CD14-positive monocyte (primary cell): ENCODE measurements at regions not wholly inside any gene's neighbourhood (a gene's known extent, or its start where the extent isn't known, plus 50 kb on each side); places are given as distances from the start of the nearest gene placed in this dataset.

Experiments
- DNase-seq, 3 donors: peaks; one replicate each; pipeline ENCODE4 v3.0.0-alpha.2; 2011 to 2022
- H2AFZ ChIP-seq: 2 replicates; pipeline ENCODE4 v1.6.0; 2012; ENCODE audit warnings: mild to moderate bottlenecking, low read depth, low read length, inconsistent platforms; ENCODE audit not compliant: insufficient read depth, poor library complexity, severe bottlenecking
- H3K27ac ChIP-seq, 2 donors: 1 replicate in 1 of 2; 2 replicates in 1 of 2; pipeline ENCODE4 v1.5.1; 2012 to 2013; ENCODE audit warnings: low read length in 2 of 2, control low read depth in 1 of 2, inconsistent platforms in 1 of 2, low read depth in 1 of 2, mild to moderate bottlenecking in 1 of 2
- H3K27me3 ChIP-seq, 2 donors: one replicate each; pipeline versions ENCODE4 v1.6.0 to v1.6.1; 2011 to 2013; ENCODE audit warnings: low read length in 2 of 2; ENCODE audit not compliant: control insufficient read depth in 2 of 2, insufficient read depth in 2 of 2
- H3K36me3 ChIP-seq, 2 donors: replicated peaks in 1 of 2; 1 replicate in 1 of 2; 2 replicates in 1 of 2; pipeline versions ENCODE4 v1.5.1 to v1.6.1; 2012 to 2013; ENCODE audit warnings: low read length in 2 of 2, control low read depth in 1 of 2, inconsistent platforms in 1 of 2, mild to moderate bottlenecking in 1 of 2; ENCODE audit not compliant: insufficient read depth in 2 of 2, control insufficient read depth in 1 of 2
- H3K4me1 ChIP-seq, 2 donors: 1 replicate in 1 of 2; 2 replicates in 1 of 2; pipeline versions ENCODE4 v1.5.1 to v1.6.1; 2012 to 2013; ENCODE audit warnings: low read length in 2 of 2, control low read depth in 1 of 2, inconsistent platforms in 1 of 2, mild to moderate bottlenecking in 1 of 2, moderate library complexity in 1 of 2; ENCODE audit not compliant: insufficient read depth in 2 of 2, control insufficient read depth in 1 of 2
- H3K4me2 ChIP-seq: replicated peaks from 2 replicates; pipeline ENCODE3; 2012; ENCODE audit warnings: low read length, moderate library complexity, mild to moderate bottlenecking; ENCODE audit not compliant: poor library complexity, severe bottlenecking; ENCODE audit errors: extremely low read depth
- H3K4me3 ChIP-seq, 3 experiments: fragments of 200-600 bp in 1 of 3; sonication (generic) in 1 of 3; replicated peaks in 1 of 3; 1 replicate in 2 of 3; 2 replicates in 1 of 3; pipeline ENCODE4 v1.5.1; 2011 to 2013; ENCODE audit warnings: low read length in 3 of 3, mild to moderate bottlenecking in 3 of 3, control low read depth in 2 of 3, low read depth in 2 of 3, inconsistent platforms in 1 of 3, moderate library complexity in 1 of 3
- H3K79me2 ChIP-seq: 2 replicates; pipeline ENCODE4 v1.6.0; 2012; ENCODE audit warnings: mild to moderate bottlenecking, control low read depth, inconsistent platforms, low read length, moderate library complexity; ENCODE audit not compliant: insufficient read depth
- H3K9ac ChIP-seq: 2 replicates; pipeline ENCODE4 v1.6.0; 2017; ENCODE audit warnings: low read length, mild to moderate bottlenecking; ENCODE audit not compliant: insufficient read depth, poor library complexity, severe bottlenecking
- H3K9me3 ChIP-seq, 2 donors: replicated peaks in 1 of 2; 1 replicate in 1 of 2; 2 replicates in 1 of 2; pipeline versions ENCODE4 v1.5.1 to v1.6.1; 2012 to 2013; ENCODE audit warnings: low read length in 2 of 2, control low read depth in 1 of 2; ENCODE audit not compliant: control insufficient read depth in 1 of 2, insufficient read depth in 1 of 2
- H4K20me1 ChIP-seq: 2 replicates; pipeline ENCODE4 v1.6.0; 2012; ENCODE audit warnings: mild to moderate bottlenecking, low read length, control low read depth, moderate library complexity; ENCODE audit not compliant: insufficient read depth
- H3K27ac Mint-ChIP-seq, 7 donors: one replicate each; pipeline ENCODE4 v1.8.0; 2020; ENCODE audit warnings: mild to moderate bottlenecking in 7 of 7, mixed read lengths in 7 of 7, moderate library complexity in 6 of 7, inconsistent platforms in 2 of 7
- H3K27me3 Mint-ChIP-seq, 3 donors: one replicate each; pipeline ENCODE4 v1.8.0; 2021 to 2022; ENCODE audit warnings: low read depth in 3 of 3, mild to moderate bottlenecking in 3 of 3, mixed read lengths in 3 of 3, moderate library complexity in 3 of 3, inconsistent platforms in 1 of 3
- H3K36me3 Mint-ChIP-seq, 2 donors: one replicate each; pipeline ENCODE4 v1.8.0; 2020; ENCODE audit warnings: mixed read lengths in 2 of 2, inconsistent platforms in 1 of 2, mild to moderate bottlenecking in 1 of 2
- H3K4me1 Mint-ChIP-seq: one replicate; pipeline ENCODE4 v1.8.0; 2020; ENCODE audit warnings: mild to moderate bottlenecking, mixed read lengths
- H3K4me3 Mint-ChIP-seq, 2 donors: one replicate each; pipeline ENCODE4 v1.8.0; 2020; ENCODE audit warnings: mild to moderate bottlenecking in 2 of 2, mixed read lengths in 2 of 2, moderate library complexity in 1 of 2
- H3K9me3 Mint-ChIP-seq, 7 donors: one replicate each; pipeline ENCODE4 v1.8.0; 2020 to 2022; ENCODE audit warnings: mixed read lengths in 7 of 7, mild to moderate bottlenecking in 6 of 7, moderate library complexity in 6 of 7, inconsistent platforms in 2 of 7
- WGBS: methylation state at CpG from one replicate; pipeline ENCODE4 v1.1.5; 2013; ENCODE audit warnings: missing lambda C conversion rate; ENCODE audit not compliant: insufficient coverage; 5-methylcytosine and 5-hydroxymethylcytosine counted together
- intact Hi-C, 2 donors: fragments of 100-400 bp; cut with micrococcal nuclease; formaldehyde crosslinking; loops; one replicate each; pipeline versions ENCODE4 v1.15.0 to v1.15.1; 2023
- TF ChIP-seq, protein P1 (sequence below): fragments of 200-600 bp; IDR thresholded peaks from one replicate; pipeline ENCODE4 v1.8.0; 2022; ENCODE audit warnings: antibody characterized with exemption, mild to moderate bottlenecking

DNA sequence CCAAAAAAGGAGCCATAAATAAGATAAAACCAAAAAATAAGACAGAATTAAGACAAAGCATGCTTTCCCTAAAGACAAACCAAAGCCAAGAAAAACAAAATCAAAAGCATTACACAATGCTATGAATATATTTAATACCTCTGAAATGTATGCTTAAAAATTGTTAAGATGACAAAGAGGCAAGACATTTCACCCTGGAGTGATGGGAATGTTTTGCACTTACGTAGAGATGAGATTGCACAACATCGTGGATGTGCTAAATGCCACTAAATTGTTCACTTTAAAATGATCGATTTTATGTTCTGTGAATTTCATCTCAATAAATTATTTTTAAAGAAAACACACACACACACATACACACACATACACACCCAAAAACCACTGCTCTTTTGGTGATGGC is 386.6 kb upstream of the KLHL29 start:
- H3K4me2 ChIP-seq = no peak overlapping the region
- H3K4me1 Mint-ChIP-seq = no peaks in the 10 kb centered on the region
- intact Hi-C loops = no loop called here
- no peak overlapping the region for H3K27ac ChIP-seq
- WGBS = no CpG with 5 or more reads among the region's 3 CpGs
- H3K79me2 ChIP-seq = no peaks in the 10 kb centered on the region
- no peak for DNase-seq
- H3K27me3 ChIP-seq = no peaks in the 10 kb centered on the region
- H2AFZ ChIP-seq = no peak overlapping the region
- H3K36me3 ChIP-seq = no peaks in the 10 kb centered on the region
- no peaks in the 10 kb centered on the region for H4K20me1 ChIP-seq
- H3K27ac Mint-ChIP-seq = no peak overlapping the region
- H3K9me3 Mint-ChIP-seq = peaks cover 0 to 15% (median 5%) of the 10 kb centered on the region in 7 donors
- TF ChIP-seq, protein P1, sequence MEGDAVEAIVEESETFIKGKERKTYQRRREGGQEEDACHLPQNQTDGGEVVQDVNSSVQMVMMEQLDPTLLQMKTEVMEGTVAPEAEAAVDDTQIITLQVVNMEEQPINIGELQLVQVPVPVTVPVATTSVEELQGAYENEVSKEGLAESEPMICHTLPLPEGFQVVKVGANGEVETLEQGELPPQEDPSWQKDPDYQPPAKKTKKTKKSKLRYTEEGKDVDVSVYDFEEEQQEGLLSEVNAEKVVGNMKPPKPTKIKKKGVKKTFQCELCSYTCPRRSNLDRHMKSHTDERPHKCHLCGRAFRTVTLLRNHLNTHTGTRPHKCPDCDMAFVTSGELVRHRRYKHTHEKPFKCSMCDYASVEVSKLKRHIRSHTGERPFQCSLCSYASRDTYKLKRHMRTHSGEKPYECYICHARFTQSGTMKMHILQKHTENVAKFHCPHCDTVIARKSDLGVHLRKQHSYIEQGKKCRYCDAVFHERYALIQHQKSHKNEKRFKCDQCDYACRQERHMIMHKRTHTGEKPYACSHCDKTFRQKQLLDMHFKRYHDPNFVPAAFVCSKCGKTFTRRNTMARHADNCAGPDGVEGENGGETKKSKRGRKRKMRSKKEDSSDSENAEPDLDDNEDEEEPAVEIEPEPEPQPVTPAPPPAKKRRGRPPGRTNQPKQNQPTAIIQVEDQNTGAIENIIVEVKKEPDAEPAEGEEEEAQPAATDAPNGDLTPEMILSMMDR = no peak
- H3K4me1 ChIP-seq = no peaks in the 10 kb centered on the region
- H3K9me3 ChIP-seq = peaks cover 0 to 7% of the 10 kb centered on the region in 2 donors
- no peak overlapping the region for H3K9ac ChIP-seq
- no peak overlapping the region for H3K4me3 ChIP-seq
- no peak overlapping the region for H3K4me3 Mint-ChIP-seq
- no peaks in the 10 kb centered on the region for H3K27me3 Mint-ChIP-seq
- H3K36me3 Mint-ChIP-seq = no peaks in the 10 kb centered on the region

DNA sequence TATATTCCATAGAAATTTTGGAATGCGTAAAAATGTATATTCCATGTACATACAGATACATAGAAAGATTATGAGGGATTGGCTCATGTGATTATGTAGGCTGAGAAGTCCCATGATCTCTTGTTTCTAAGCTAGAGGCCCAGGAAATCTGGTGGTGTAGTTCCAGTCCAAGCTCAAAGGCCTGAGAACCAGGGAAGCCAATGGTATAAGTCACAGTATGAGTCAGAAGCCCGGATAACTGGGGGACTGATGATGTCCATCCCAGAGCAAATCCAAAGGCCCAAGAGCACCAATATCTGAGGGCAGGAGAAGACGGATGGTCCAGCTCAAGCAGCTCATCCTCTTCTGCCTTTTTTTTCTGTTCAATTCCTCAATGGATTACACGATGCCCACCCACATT is 385.0 kb upstream of the KLHL29 start:
- Histone ChIP-seq H3K9me3 (peaks cover 0 to 7% of the 10 kb centered on the region in 2 donors), H3K9ac (no peak overlapping the region), H3K79me2 (no peaks in the 10 kb centered on the region), H3K27me3 (no peaks in the 10 kb centered on the region), H3K4me2 (no peak overlapping the region), H3K4me1 (no peaks in the 10 kb centered on the region), H3K36me3 (no peaks in the 10 kb centered on the region), H2AFZ (no peak overlapping the region), H4K20me1 (no peaks in the 10 kb centered on the region), H3K27ac (no peak overlapping the region), H3K4me3 (no peak overlapping the region)
- peaks cover 0 to 15% (median 5%) of the 10 kb centered on the region in 7 donors for H3K9me3 Mint-ChIP-seq
- TF ChIP-seq, protein P1 = no peak
- no peaks in the 10 kb centered on the region for H3K4me1 Mint-ChIP-seq
- no peak for DNase-seq
- H3K36me3 Mint-ChIP-seq = no peaks in the 10 kb centered on the region
- H3K27me3 Mint-ChIP-seq = no peaks in the 10 kb centered on the region
- intact Hi-C loops = no loop called here
- H3K27ac Mint-ChIP-seq = no peak overlapping the region
- H3K4me3 Mint-ChIP-seq = no peak overlapping the region
- 95% methylated on average over 3 of the region's 4 CpGs for WGBS
